GM12878 (cell line): ENCODE measurements at regions not wholly inside any gene's neighbourhood (a gene's known extent, or its start where the extent isn't known, plus 50 kb on each side); places are given as distances from the start of the nearest gene placed in this dataset.

Source experiments
- ATF7 ChIP-seq: fragments of 450-650 bp; IDR thresholded peaks from 2 replicates; pipeline ENCODE4 v1.6.1; 2016; ENCODE audit warnings: low read depth, mild to moderate bottlenecking
- ETV6 ChIP-seq, 2 experiments: fragments of 450-650 bp in 1 of 2; IDR thresholded peaks in 1 of 2; conservative IDR thresholded peaks in 1 of 2; 2 replicates each; pipeline ENCODE4 v1.6.1; 2014; ENCODE audit warnings: antibody characterized with exemption in 1 of 2, borderline replicate concordance in 1 of 2, low read depth in 1 of 2, mild to moderate bottlenecking in 1 of 2, moderate library complexity in 1 of 2
- FOXM1 ChIP-seq: IDR thresholded peaks from 2 replicates; pipeline ENCODE4 v1.6.1; 2012; ENCODE audit warnings: low read depth, mild to moderate bottlenecking, inconsistent platforms, low read length, moderate library complexity
- POLR2AphosphoS2 ChIP-seq: IDR thresholded peaks from 2 replicates; pipeline ENCODE4 v1.6.1; 2011; ENCODE audit warnings: low read depth, mild to moderate bottlenecking, low read length, improper control_type of control experiment, moderate library complexity
- RCOR1 ChIP-seq: conservative IDR thresholded peaks from 2 replicates; pipeline ENCODE4 v1.6.1; 2012; ENCODE audit warnings: low read depth, low read length, improper control_type of control experiment
- TAF1 ChIP-seq: IDR thresholded peaks from 2 replicates; pipeline ENCODE4 v1.6.1; 2011; ENCODE audit warnings: mild to moderate bottlenecking, low read depth, low read length, borderline replicate concordance
- TF ChIP-seq, protein P1 (sequence below): IDR thresholded peaks from 2 replicates; pipeline ENCODE4 v1.6.1; 2012; ENCODE audit warnings: low read depth, low read length, improper control_type of control experiment
- TF ChIP-seq, protein P2 (sequence below), 3 experiments: IDR thresholded peaks in 2 of 3; conservative IDR thresholded peaks in 1 of 3; 2 replicates each; pipeline ENCODE4 v1.5.1; 2011; ENCODE audit warnings: low read depth in 3 of 3, low read length in 3 of 3, mild to moderate bottlenecking in 3 of 3, control low read depth in 2 of 3, moderate library complexity in 2 of 3, inconsistent platforms in 1 of 3, mixed read lengths in 1 of 3; ENCODE audit not compliant: control insufficient read depth in 2 of 3, insufficient read depth in 1 of 3; ENCODE audit errors: extremely low read depth in 1 of 3
- TF ChIP-seq, protein P3 (sequence below): fragments of 450-650 bp; IDR thresholded peaks from 2 replicates; pipeline ENCODE4 v1.6.1; 2017; ENCODE audit warnings: mild to moderate bottlenecking

DNA sequence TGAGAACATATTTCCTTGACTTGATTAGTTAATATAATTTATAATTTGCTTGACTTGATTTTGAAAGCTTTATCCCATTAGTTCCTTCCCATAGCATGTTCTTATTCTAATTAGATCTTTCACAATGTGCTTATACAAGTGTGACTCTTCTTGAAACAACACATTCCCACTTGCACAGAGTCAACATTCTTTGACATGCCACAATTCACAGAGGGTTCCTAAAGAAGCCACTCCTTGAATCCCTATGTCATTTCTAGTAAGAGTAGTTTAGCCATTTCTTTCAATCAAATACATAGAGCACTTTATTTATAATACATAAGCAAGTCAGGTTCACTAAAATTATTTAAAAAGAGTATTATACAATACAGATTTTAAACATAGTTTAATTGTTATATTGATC lies 228.9 kb upstream of the GRID2 start:
- TF ChIP-seq FOXM1 (no peak), POLR2AphosphoS2 (no peak), ATF7 (no peak), RCOR1 (no peak), TAF1 (no peak), ETV6 (conservative IDR thresholded peaks at IDR 0.05 in 1 of 2, IDR thresholded peaks at IDR 0.05 in 1 of 2; ENCODE audit: borderline replicate concordance in 1 of 2, low read depth in 1 of 2) (no peak)
- TF ChIP-seq, protein P1, sequence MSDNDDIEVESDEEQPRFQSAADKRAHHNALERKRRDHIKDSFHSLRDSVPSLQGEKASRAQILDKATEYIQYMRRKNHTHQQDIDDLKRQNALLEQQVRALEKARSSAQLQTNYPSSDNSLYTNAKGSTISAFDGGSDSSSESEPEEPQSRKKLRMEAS: no peak
- TF ChIP-seq, protein P2, sequence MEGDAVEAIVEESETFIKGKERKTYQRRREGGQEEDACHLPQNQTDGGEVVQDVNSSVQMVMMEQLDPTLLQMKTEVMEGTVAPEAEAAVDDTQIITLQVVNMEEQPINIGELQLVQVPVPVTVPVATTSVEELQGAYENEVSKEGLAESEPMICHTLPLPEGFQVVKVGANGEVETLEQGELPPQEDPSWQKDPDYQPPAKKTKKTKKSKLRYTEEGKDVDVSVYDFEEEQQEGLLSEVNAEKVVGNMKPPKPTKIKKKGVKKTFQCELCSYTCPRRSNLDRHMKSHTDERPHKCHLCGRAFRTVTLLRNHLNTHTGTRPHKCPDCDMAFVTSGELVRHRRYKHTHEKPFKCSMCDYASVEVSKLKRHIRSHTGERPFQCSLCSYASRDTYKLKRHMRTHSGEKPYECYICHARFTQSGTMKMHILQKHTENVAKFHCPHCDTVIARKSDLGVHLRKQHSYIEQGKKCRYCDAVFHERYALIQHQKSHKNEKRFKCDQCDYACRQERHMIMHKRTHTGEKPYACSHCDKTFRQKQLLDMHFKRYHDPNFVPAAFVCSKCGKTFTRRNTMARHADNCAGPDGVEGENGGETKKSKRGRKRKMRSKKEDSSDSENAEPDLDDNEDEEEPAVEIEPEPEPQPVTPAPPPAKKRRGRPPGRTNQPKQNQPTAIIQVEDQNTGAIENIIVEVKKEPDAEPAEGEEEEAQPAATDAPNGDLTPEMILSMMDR (IDR thresholded peaks at IDR 0.05 in 2 of 3, conservative IDR thresholded peaks at IDR 0.05 in 1 of 3; ENCODE audit: control insufficient read depth in 2 of 3, extremely low read depth in 1 of 3, insufficient read depth in 1 of 3, low read depth in 3 of 3, low read length in 3 of 3): no peak
- TF ChIP-seq, protein P3, sequence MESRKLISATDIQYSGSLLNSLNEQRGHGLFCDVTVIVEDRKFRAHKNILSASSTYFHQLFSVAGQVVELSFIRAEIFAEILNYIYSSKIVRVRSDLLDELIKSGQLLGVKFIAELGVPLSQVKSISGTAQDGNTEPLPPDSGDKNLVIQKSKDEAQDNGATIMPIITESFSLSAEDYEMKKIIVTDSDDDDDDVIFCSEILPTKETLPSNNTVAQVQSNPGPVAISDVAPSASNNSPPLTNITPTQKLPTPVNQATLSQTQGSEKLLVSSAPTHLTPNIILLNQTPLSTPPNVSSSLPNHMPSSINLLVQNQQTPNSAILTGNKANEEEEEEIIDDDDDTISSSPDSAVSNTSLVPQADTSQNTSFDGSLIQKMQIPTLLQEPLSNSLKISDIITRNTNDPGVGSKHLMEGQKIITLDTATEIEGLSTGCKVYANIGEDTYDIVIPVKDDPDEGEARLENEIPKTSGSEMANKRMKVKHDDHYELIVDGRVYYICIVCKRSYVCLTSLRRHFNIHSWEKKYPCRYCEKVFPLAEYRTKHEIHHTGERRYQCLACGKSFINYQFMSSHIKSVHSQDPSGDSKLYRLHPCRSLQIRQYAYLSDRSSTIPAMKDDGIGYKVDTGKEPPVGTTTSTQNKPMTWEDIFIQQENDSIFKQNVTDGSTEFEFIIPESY: no peak
